ENCODE measurements at regions not wholly inside any gene's neighbourhood (a gene's known extent, or its start where the extent isn't known, plus 50 kb on each side); places are given as distances from the start of the nearest gene placed in this dataset.
"Not testable (repeated sequence)": the region's sequence is repeated elsewhere in the genome, so short reads cannot be mapped to it uniquely, and the experiment has no call there.

DNA sequence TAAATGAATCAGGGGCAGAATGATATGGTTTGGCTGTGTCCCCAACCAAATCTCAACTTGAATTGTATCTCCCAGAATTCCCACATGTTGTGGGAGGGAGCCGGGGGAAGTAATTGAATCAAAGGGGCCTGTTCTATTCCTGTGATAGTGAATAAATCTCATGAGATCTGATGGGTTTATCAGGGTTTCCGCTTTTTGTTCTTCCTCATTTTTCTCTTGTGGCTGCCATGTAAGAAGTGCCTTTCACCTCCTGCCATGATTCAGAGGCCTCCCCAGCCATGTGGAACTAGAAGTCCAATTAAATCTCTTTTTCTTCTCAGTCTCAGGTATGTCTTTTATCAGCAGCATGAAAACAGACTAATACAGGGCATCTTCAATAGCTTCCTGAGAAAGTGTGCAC lies 107.0 kb downstream of the OTUD1 start:
- TF ChIP-seq ZBTB20 (tag by site-specific recombination; IDR thresholded peaks at IDR 0.05); ZNF549 (tag by site-specific recombination; IDR thresholded peaks at IDR 0.05); ZNF791 (tag by site-specific recombination; IDR thresholded peaks at IDR 0.05); TRIM28 (IDR thresholded peaks at IDR 0.05; ENCODE audit: borderline replicate concordance, low read length); MEIS1 (CRISPR knock-in tag; IDR thresholded peaks at IDR 0.05; ENCODE audit: borderline replicate concordance); KLF7 (tag by site-specific recombination; IDR thresholded peaks at IDR 0.05; ENCODE audit: borderline replicate concordance); ZNF239 (tag by site-specific recombination; IDR thresholded peaks at IDR 0.05); BCL11A (tag by site-specific recombination; IDR thresholded peaks at IDR 0.05; ENCODE audit: low read depth): not testable (repeated sequence)
- TF ChIP-seq, protein P1, sequence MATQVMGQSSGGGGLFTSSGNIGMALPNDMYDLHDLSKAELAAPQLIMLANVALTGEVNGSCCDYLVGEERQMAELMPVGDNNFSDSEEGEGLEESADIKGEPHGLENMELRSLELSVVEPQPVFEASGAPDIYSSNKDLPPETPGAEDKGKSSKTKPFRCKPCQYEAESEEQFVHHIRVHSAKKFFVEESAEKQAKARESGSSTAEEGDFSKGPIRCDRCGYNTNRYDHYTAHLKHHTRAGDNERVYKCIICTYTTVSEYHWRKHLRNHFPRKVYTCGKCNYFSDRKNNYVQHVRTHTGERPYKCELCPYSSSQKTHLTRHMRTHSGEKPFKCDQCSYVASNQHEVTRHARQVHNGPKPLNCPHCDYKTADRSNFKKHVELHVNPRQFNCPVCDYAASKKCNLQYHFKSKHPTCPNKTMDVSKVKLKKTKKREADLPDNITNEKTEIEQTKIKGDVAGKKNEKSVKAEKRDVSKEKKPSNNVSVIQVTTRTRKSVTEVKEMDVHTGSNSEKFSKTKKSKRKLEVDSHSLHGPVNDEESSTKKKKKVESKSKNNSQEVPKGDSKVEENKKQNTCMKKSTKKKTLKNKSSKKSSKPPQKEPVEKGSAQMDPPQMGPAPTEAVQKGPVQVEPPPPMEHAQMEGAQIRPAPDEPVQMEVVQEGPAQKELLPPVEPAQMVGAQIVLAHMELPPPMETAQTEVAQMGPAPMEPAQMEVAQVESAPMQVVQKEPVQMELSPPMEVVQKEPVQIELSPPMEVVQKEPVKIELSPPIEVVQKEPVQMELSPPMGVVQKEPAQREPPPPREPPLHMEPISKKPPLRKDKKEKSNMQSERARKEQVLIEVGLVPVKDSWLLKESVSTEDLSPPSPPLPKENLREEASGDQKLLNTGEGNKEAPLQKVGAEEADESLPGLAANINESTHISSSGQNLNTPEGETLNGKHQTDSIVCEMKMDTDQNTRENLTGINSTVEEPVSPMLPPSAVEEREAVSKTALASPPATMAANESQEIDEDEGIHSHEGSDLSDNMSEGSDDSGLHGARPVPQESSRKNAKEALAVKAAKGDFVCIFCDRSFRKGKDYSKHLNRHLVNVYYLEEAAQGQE (tag by site-specific recombination; IDR thresholded peaks at IDR 0.05), result not testable (repeated sequence)
- TF ChIP-seq, protein P2, sequence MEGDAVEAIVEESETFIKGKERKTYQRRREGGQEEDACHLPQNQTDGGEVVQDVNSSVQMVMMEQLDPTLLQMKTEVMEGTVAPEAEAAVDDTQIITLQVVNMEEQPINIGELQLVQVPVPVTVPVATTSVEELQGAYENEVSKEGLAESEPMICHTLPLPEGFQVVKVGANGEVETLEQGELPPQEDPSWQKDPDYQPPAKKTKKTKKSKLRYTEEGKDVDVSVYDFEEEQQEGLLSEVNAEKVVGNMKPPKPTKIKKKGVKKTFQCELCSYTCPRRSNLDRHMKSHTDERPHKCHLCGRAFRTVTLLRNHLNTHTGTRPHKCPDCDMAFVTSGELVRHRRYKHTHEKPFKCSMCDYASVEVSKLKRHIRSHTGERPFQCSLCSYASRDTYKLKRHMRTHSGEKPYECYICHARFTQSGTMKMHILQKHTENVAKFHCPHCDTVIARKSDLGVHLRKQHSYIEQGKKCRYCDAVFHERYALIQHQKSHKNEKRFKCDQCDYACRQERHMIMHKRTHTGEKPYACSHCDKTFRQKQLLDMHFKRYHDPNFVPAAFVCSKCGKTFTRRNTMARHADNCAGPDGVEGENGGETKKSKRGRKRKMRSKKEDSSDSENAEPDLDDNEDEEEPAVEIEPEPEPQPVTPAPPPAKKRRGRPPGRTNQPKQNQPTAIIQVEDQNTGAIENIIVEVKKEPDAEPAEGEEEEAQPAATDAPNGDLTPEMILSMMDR (tag by site-specific recombination; IDR thresholded peaks at IDR 0.05), result not testable (repeated sequence)
- TF ChIP-seq, protein P3, sequence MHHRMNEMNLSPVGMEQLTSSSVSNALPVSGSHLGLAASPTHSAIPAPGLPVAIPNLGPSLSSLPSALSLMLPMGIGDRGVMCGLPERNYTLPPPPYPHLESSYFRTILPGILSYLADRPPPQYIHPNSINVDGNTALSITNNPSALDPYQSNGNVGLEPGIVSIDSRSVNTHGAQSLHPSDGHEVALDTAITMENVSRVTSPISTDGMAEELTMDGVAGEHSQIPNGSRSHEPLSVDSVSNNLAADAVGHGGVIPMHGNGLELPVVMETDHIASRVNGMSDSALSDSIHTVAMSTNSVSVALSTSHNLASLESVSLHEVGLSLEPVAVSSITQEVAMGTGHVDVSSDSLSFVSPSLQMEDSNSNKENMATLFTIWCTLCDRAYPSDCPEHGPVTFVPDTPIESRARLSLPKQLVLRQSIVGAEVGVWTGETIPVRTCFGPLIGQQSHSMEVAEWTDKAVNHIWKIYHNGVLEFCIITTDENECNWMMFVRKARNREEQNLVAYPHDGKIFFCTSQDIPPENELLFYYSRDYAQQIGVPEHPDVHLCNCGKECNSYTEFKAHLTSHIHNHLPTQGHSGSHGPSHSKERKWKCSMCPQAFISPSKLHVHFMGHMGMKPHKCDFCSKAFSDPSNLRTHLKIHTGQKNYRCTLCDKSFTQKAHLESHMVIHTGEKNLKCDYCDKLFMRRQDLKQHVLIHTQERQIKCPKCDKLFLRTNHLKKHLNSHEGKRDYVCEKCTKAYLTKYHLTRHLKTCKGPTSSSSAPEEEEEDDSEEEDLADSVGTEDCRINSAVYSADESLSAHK (tag by site-specific recombination; IDR thresholded peaks at IDR 0.05), result not testable (repeated sequence)
- TF ChIP-seq, protein P4, sequence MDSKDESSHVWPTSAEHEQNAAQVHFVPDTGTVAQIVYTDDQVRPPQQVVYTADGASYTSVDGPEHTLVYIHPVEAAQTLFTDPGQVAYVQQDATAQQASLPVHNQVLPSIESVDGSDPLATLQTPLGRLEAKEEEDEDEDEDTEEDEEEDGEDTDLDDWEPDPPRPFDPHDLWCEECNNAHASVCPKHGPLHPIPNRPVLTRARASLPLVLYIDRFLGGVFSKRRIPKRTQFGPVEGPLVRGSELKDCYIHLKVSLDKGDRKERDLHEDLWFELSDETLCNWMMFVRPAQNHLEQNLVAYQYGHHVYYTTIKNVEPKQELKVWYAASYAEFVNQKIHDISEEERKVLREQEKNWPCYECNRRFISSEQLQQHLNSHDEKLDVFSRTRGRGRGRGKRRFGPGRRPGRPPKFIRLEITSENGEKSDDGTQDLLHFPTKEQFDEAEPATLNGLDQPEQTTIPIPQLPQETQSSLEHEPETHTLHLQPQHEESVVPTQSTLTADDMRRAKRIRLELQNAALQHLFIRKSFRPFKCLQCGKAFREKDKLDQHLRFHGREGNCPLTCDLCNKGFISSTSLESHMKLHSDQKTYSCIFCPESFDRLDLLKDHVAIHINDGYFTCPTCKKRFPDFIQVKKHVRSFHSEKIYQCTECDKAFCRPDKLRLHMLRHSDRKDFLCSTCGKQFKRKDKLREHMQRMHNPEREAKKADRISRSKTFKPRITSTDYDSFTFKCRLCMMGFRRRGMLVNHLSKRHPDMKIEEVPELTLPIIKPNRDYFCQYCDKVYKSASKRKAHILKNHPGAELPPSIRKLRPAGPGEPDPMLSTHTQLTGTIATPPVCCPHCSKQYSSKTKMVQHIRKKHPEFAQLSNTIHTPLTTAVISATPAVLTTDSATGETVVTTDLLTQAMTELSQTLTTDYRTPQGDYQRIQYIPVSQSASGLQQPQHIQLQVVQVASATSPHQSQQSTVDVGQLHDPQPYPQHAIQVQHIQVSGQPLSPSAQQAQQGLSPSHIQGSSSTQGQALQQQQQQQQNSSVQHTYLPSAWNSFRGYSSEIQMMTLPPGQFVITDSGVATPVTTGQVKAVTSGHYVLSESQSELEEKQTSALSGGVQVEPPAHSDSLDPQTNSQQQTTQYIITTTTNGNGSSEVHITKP (tag by site-specific recombination; IDR thresholded peaks at IDR 0.05), result not testable (repeated sequence)
- TF ChIP-seq, protein P5, sequence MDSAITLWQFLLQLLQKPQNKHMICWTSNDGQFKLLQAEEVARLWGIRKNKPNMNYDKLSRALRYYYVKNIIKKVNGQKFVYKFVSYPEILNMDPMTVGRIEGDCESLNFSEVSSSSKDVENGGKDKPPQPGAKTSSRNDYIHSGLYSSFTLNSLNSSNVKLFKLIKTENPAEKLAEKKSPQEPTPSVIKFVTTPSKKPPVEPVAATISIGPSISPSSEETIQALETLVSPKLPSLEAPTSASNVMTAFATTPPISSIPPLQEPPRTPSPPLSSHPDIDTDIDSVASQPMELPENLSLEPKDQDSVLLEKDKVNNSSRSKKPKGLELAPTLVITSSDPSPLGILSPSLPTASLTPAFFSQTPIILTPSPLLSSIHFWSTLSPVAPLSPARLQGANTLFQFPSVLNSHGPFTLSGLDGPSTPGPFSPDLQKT (IDR thresholded peaks at IDR 0.05; ENCODE audit: borderline replicate concordance, low read depth, low read length), result not testable (repeated sequence)

Measured in HEK293 (cell line).